Endometrial microvascular endothelial cells (primary cell): ENCODE measurements at regions not wholly inside any gene's neighbourhood (a gene's known extent, or its start where the extent isn't known, plus 50 kb on each side); places are given as distances from the start of the nearest gene placed in this dataset.
"Not testable (repeated sequence)": the region's sequence is repeated elsewhere in the genome, so short reads cannot be mapped to it uniquely, and the experiment has no call there.

Source experiments
- in situ Hi-C: cut with HindIII; loops from 2 replicates; pipeline ENCODE4 v1.10.0; 2017; ENCODE audit warnings: low sequenced_read_pairs, low pct_unique_long_range_greater_than_20kb; ENCODE audit errors: inconsistent ontology term

GRCh38 chr3:182392182-182392937, 400.9 kb upstream of the ATP11B start:
- in situ Hi-C loops = no loop called here

DNA sequence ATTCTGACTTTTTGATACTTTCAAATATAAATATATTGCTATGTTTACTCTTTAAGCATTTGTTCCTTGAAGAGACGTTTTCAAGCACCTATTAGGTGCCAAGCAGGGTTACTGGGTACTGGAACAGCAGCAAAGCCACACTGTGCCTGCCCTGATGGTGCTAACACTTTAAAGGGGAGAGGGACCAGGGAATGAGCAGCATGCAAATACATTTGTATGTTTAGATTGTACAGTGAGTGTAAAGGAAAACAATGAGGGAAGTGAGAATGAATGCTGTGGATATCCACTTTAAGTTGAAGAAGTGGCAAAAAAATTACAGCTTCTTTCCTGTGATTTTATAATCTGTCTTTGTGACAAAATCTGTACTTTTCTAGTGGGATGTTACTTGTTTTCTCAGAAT, 400.2 kb upstream of the ATP11B start:
- in situ Hi-C loops = no loop called here

DNA sequence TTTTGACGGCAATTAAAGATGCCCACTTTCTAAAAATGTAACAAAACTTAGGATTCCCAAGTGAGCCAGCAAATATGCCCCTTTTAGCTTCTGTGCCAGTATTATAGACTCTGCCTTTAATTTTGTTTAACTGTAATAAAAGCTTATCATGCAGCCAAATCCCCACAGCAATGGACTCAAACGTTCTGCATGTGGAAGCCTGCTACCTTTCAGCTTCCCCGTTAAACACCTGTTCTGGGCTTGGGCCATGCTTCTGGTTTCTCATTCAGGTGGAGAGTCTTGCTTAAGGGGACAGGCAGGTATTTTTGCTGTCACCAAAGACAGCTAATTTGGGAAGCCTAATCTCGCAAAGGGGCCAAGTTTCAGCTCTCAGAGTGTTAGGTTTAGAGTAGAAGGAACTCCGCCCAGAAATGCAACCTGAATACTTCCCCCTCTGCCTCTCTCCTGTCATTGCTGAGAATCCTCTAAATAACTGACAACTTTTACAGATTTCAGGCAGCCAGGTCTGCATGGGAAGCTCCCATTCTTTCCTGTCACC, 399.4 kb upstream of the ATP11B start:
- in situ Hi-C loops = no loop called here

- in situ Hi-C loops = no loop called here
These were observed 396.1 kb upstream of the ATP11B start for GRCh38 chr3:182397164-182397563.

GRCh38 chr3:182399978-182400737, 393.1 kb upstream of the ATP11B start:
- in situ Hi-C loops = no loop called here

- in situ Hi-C loops = no loop called here
These were observed 392.5 kb upstream of the ATP11B start for GRCh38 chr3:182400838-182401237.

- in situ Hi-C loops = no loop called here
These were observed 389.3 kb upstream of the ATP11B start for GRCh38 chr3:182404031-182404430.

- in situ Hi-C loops = no loop called here
These were observed 387.5 kb upstream of the ATP11B start for GRCh38 chr3:182405759-182406158.

GRCh38 chr3:182406786-182407185, 386.5 kb upstream of the ATP11B start:
- in situ Hi-C loops = no loop called here

DNA sequence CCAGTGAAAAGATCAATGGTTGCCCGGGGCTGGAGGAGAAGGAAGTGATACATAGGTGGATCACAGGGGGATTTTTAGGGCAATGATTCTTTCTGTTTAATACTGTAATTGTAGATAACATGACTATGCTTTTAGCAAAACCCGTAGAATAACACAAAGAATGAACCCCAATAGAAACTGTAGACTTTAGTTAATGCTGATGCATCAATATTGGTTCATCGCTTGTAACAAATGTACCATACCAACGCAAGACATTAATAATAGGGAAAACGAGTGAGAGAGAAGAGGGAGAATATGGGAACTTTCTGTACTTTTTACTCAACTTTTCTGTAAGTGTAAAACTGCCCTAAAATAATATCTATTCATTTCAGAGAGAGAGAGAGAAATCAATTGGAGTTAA, 383.3 kb upstream of the ATP11B start:
- in situ Hi-C loops = no loop called here

DNA sequence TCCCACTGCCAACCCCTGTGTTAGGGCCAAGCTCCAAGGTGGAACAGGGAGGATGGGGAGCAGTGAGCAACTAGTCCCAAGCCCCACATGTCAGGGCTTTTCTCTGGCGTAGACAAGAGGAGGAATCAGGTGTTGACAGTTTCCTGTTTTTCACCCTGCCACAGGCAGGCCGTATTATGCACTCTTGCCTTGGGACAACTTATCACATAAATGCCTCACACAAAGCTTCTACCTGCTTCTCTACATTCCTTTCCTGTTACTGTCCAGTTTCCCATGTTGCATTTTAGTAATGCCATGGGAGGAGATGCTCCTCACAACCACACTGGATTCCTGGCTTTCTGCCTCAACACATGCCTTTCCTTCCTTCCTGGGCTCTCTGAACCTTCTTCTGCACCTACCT, 381.2 kb upstream of the ATP11B start:
- in situ Hi-C loops = no loop called here

DNA sequence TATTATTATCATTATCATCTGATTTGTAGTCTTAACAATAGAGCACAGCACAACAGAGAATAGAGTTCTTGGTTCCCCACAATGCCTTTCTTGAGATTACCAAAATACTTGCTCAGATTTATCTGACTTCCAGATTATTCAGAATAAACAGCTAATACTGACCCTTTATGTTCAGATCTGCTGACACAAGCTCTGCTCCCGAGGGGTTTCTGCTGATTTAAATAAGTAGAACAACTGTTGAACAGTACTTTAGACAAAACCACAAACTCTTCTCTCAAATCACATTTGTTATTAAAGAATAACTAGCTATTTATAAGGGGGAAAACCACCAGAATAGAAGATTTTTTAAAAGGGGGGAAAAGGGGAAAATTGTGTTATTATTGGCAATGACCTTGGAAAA, 380.2 kb upstream of the ATP11B start:
- in situ Hi-C loops = no loop called here

GRCh38 chr3:182413682-182414081, 379.6 kb upstream of the ATP11B start:
- in situ Hi-C loops = no loop called here

DNA sequence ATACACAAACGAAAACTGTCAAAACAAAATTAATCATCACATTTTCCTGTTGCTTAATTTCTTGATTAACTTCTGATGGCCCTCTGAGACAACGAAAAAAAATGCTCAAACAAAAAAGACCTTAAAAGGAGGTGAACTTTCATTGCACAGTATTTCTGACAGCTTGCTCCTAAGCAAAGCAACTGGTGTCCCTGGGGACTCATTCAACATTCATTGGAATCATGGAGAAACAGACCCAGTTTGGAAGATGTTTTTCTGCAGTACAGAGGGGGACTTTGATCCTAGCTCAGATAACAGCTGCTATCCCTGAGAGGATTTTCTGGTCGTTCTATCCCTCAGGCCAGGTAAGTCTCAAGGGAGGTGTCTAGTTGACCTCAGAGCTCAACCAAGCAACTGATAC, 378.7 kb upstream of the ATP11B start:
- in situ Hi-C loops = no loop called here

- in situ Hi-C loops = no loop called here
These were observed 372.6 kb upstream of the ATP11B start for GRCh38 chr3:182420741-182421140.

GRCh38 chr3:182424006-182424405, 369.3 kb upstream of the ATP11B start:
- in situ Hi-C loops = no loop called here

GRCh38 chr3:182425926-182426718, 367.2 kb upstream of the ATP11B start:
- in situ Hi-C loops = not testable (repeated sequence)

GRCh38 chr3:182431972-182432371, 361.3 kb upstream of the ATP11B start:
- in situ Hi-C loops = not testable (repeated sequence)

GRCh38 chr3:182435860-182436259, 357.4 kb upstream of the ATP11B start:
- in situ Hi-C loops = no loop called here
